GM19395 (cell line): ENCODE measurements at regions not wholly inside any gene's neighbourhood (a gene's known extent, or its start where the extent isn't known, plus 50 kb on each side); places are given as distances from the start of the nearest gene placed in this dataset.
A peak's percentile ranks its signal among the peaks of the same experiment; 100 is the strongest.
"Not testable (repeated sequence)": the region's sequence is repeated elsewhere in the genome, so short reads cannot be mapped to it uniquely, and the experiment has no call there.

Experiments used
- ATAC-seq: cut with Tn5 transposase; IDR thresholded peaks from one replicate; pipeline ENCODE4 v1.9.1; 2021; ENCODE audit warnings: mild to moderate bottlenecking, moderate library complexity; ENCODE audit not compliant: unreplicated experiment

DNA sequence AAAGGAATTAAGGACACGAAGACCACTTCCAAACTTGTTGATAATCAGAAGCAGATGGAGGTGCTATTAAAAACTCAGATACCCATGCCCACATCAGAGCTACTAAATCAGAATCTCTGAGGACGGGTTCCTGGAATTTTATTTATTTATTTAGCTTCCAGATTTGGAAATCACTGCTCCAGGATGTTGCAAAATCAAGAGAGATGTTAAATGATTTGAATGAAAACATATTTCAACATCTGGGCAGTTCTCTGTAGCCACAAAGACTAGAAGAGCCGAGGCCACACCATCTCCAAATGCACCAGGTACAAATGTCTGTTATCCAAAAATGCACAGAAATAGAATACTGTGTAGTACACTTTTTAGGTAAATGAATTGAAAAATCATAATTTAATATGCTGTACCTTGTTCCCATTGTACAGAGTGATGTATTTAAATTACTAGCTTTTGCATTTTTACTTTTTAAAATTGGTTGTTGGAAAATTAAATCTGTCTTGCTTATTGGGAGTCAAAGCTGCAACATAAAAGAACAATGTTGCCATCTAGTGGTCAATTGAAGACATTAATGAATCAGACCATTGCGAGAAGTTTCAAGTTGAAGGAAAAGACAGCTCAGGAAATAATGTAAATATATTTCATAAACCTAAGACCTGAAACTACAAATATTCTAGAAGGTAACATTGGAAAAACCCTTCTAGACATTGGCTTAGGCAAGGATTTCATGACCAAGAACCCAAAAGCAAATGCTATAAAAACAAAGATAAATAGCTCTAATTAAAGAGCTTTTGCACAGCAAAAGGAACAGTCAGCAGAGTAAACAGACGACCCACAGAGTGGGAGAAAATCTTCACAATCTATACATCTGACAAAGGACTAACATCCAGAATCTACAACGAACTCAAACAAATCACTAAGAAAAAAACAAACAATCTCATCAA lies 151.3 kb upstream of the TTC29 start:
- ATAC-seq: peak; percentile 81

DNA sequence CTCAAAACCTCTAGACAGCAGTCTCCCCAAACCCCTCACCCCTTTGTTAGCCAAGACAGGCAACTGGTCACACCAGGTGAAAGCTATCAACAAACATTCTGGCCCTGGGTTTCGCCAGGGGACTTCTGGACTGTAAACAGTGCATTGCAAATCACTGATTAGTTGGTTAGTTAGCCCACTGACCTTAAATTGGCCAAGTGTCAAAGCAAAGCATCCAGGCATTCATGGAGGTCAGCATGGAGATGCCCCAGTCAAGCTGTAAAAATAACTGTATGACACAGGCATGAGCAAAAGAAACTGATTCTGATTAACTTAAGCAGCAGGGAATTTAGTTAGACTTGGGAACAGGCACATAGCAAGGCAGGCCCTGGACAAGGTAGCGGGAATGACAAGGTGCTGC lies 156.0 kb upstream of the TTC29 start:
- no peak for ATAC-seq

DNA sequence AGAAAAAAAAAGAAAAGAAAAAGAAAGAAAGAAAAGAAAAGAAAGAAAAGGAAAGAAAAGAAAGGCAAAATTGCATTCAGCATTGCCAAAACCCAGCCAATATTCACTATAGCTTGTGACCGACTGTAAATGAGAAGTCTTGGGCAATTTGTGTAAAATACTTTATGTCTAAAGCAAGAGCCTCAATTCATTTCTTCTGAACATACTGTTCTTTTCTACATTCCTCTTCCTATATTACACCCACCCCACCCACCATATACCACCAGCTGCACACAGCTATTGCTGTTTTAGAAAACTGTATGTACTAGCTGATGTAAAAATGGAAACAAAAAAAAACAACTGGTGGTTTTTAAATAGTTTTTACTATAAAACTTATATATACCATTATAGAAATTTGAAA lies 156.9 kb upstream of the TTC29 start:
- no peak for ATAC-seq

- no peak for ATAC-seq
Observed at GRCh38 chr4:147103403-147103946, 157.8 kb upstream of the TTC29 start.

GRCh38 chr4:147104768-147105167 lies 159.1 kb upstream of the TTC29 start:
- no peak for ATAC-seq

DNA sequence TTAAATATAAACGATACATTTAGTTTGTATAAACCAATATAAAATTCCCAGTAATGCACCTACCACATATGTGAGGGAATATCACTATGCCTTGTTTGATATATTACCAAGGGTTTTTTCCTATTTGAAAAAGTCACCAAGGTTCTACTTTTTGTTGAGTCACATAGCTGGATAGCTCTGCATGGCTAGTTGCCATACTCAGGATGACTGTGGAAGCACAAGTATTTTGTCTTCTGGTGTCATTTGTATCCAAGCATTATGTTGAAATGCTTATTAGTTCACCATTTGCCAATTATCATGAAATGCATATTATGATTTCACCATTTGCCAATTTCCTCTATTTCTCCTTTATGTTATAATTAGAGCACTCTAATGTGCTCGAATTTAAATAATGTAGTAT lies 162.7 kb upstream of the TTC29 start:
- ATAC-seq: no peak

DNA sequence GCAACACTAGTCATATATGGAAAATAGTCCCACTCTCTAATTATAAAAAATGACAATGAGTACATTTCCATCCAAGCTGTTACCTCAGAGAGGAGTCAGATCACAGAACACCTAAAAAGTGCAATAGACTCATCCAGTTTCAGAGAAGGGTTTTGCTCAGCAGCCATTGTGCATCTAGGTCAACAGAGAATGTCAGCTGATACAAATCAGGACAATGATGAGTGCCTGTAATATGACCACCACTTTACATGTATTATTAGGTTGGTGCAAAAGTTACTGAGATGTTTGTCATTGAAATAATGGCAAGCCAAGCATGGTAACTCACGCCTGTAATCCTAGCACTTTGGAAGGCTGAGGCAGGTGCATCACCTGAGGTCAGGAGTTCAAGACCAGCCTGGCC lies 164.1 kb upstream of the TTC29 start:
- ATAC-seq: no peak

DNA sequence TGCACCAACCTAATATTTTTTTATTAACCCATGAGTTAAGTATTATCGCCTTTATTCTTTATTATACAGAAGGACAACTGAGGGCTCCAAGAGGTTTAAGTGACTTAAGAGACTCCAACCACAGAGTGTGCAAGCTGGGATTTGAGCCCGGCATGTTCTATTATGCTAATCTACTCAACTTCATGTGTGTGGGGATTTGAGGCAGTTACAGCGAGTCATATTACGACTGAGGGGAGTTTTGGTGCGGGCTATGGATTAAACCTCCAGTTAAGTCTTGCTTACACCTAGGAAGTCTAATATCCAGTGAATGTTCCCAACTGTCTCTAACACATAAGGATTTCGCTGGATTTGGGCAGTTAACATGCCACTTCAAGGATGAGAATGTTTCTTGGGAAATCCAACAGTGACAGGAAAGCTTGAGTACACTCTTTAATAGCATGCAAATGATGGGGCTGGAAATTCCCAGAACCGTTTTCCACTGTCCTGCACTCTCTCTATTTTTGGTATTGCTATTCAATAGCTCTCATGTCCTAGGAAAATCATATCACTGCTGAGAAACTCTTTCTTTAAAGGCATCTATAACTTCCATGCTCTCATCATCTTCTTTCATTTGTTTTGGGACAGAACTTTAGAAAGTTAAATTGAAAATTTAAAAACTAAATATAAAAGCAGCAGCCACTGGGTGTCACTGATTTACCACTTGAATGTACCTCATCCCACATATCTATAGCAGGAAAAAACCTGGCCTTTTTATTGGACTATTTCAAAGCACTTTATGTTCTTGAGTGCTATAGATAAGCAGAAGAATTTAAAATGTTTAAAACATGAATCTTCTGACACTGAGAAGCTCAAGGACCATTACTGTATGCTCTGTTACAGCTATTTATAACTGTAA lies 165.1 kb upstream of the TTC29 start:
- no peak for ATAC-seq

DNA sequence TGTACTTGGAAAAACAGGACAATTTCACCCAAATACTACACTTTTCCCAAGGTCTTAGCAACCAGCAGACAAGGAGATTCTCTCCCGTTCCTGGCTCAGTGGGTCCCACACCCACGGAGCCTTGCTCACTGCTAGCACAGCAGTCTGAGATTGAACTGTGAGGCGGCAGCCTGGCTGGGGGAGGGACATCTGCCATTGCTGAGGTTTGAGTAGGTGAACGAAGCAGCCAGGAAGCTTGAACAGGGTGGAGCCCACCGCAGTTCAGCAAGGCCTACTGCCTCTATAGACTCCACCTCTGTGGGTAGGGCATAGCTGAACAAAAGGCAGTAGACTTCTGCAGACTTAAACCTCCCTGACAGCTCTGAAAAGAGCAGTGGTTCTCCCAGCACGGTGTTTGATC lies 166.5 kb upstream of the TTC29 start:
- ATAC-seq: not testable (repeated sequence)

- no peak for ATAC-seq
Observed at GRCh38 chr4:147117431-147117830, 171.8 kb upstream of the TTC29 start.

DNA sequence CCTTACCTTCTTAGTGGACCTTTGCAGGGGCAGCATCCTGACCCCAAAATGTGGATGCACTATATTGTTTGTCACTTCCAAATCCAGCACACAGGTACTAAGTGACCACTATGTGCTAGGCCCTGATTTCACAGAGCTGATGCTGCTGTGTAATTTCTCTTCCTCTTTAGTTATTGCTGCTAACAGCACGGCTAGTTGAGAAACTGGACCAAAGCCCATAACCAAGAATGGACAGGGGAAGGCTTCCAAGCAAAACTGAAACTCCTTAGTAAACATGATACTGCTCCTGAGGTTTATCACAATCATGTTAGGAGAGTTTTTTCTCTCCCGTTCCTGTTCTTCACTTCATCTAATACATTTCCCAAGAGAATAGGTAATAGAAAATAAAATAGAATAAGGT lies 172.9 kb upstream of the TTC29 start:
- ATAC-seq: no peak

- no peak for ATAC-seq
Observed at GRCh38 chr4:147122685-147123084, 177.0 kb upstream of the TTC29 start.

- no peak for ATAC-seq
Observed at GRCh38 chr4:147123146-147123545, 177.5 kb upstream of the TTC29 start.

- ATAC-seq: no peak
Observed at GRCh38 chr4:147128787-147129186, 183.1 kb upstream of the TTC29 start.

DNA sequence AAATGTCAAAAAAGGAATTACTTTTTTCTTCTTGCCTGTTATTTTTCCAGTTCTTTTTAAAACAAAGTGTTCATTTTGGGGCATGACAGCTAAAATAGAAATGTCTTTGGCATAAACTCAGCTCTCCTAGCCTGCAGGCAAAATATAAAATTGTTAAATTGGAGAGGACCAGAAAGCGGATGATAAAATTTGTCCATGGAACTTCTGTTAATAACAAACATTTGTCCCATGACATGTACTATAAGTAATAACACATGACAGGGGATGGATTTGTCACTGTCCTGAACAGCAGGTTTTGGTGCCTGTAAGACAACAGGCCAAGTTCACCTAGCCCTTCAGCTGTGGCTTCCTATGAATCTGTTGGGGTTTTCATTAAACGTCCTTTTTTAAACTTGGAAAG lies 184.0 kb upstream of the TTC29 start:
- no peak for ATAC-seq

DNA sequence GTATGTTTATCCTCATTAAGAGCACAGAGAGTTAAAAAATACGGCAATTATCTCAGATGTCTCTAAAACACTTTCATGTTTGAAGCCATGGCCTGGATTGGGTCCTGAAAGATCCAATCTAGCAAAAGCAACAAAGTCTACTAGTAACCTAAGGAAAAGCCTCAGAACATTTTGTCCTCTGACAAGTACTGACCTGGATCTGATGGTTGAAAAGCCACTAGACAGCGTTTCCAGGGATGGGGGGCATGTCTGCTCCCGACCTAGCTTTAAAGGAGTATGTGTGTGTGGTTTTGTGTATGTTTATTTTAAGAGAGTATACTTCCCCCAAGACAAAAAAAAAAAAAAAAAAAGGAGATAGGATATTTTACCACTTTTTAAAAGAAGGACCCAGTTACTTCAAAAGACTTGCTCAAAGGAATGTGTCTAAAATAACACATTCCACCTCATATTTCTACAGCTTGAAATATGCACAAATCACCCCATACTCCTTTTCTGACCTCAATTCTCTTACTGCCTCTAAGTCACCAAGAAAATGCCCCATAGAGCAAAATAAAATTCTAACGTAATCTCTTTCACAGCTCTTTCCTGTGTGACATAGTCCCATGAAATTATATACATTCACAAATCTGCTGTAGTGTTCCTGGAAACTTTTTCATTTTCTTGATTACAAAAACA lies 189.0 kb upstream of the TTC29 start:
- ATAC-seq: no peak

GRCh38 chr4:147136310-147136709 lies 190.6 kb upstream of the TTC29 start:
- no peak for ATAC-seq

- no peak for ATAC-seq
Observed at GRCh38 chr4:147136751-147137150, 191.1 kb upstream of the TTC29 start.

DNA sequence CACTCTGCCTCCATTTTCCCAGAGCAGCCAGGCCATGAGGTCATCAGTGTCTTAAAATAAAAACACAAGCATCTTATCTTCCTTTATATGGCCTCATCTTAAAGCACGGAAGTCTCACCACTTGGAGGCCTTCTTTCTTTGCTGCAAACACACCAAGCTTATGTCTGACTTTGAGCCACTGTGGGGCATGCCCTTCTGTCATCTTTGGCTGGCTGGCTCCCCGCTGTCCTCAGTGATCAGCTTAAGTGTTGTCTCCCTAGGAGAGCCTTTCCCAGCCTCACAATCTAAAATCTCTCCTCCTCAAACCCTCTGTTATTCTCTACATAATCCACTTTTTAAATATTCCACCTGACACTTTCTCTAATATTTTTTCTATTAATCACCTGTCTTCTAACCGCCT lies 191.6 kb upstream of the TTC29 start:
- ATAC-seq: no peak

DNA sequence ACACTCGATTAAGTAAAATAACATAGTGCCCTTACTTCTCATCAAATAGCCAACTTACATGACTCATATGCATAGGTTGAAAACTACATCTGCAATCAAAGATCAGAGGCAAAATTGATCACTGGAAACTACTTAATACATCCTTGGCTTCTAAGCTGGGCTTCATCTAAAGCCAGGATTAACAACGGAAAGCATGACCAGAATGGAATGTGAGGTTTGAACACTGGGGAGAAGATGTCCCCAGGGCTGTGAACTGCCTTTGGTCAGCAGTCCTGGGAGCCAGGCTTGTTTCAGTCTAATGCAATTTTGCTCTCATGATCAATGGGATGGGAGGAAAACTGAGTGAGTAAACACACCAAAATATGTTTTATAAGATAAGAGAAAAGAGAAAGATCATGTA lies 192.5 kb upstream of the TTC29 start:
- no peak for ATAC-seq
